Activated gamma-delta T cell (primary cell): ENCODE measurements at regions not wholly inside any gene's neighbourhood (a gene's known extent, or its start where the extent isn't known, plus 50 kb on each side); places are given as distances from the start of the nearest gene placed in this dataset.

Experiments
- DNase-seq: peaks from one replicate; lab custom pipeline; 2025; lab: John Stamatoyannopoulos, UW

GRCh38 chr4:97507587-97508245 lies 635.6 kb downstream of the STPG2 start:
- DNase-seq, result no peak
